ENCODE measurements at regions not wholly inside any gene's neighbourhood (a gene's known extent, or its start where the extent isn't known, plus 50 kb on each side); places are given as distances from the start of the nearest gene placed in this dataset.
"Not testable (repeated sequence)": the region's sequence is repeated elsewhere in the genome, so short reads cannot be mapped to it uniquely, and the experiment has no call there.

DNA sequence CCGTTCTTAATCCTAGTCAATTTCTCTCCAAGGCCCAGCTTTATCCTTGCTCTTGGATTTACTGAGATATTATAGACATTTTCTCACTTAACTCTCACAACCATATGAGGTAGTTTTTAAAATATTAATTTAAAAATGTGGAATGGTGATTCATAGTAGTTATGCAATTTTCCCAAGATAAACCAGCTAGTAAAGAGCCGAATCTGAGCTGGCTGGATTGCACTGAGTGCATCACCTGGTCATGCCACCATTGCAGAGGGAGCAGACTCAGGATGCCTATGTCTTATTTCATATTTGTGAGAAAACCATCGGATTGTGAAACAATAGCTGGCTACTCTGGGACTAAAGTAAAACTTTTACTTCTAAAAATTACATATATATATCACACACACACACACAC is 494.0 kb downstream of the KCNT2 start (continued):
- TF ChIP-seq SPI1 (IDR thresholded peaks at IDR 0.05; ENCODE audit: borderline replicate concordance, insufficient read depth, low read depth, low read length) = no peak
- TF ChIP-seq HDAC2 (IDR thresholded peaks at IDR 0.05) = no peak
- no peak for TF ChIP-seq FOXM1 (IDR thresholded peaks at IDR 0.05; ENCODE audit: low read depth, low read length)
- TF ChIP-seq GATAD2B (conservative IDR thresholded peaks at IDR 0.05; ENCODE audit: low read depth) = no peak
- no peak for TF ChIP-seq RB1 (IDR thresholded peaks at IDR 0.05; ENCODE audit: borderline replicate concordance)
- no peak for TF ChIP-seq RCOR1 (conservative IDR thresholded peaks at IDR 0.05; ENCODE audit: low read depth, low read length)
- TF ChIP-seq NR2C2 (IDR thresholded peaks at IDR 0.05; ENCODE audit: borderline replicate concordance, control insufficient read depth, insufficient read length, low read depth) = no peak

DNA sequence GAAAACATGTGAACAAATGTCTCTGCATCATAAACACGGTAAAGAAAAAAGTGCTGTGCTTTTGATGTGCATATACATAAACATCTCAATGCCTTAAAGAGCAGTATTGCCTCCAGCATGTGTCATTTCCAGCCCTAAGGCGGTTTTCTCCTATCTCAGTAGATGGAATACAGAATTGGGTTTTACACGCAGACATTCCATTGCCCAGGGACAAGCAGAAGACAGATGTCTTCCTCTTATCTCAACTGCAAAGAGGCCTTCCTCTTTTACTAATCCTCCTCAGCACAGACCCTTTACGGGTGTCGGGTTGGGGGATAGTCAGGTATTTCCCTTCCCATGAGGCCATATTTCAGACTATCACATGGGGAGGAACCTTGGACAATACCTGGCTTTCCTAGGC is 499.2 kb downstream of the KCNT2 start:
- H3K4me3 ChIP-seq; H3K36me3 ChIP-seq (ENCODE audit: control insufficient read depth in 2 of 2, insufficient read depth in 2 of 2, low read length in 1 of 2); CTCF ChIA-PET; BruUV-seq (replicated peaks); RAD21 ChIA-PET (ENCODE audit: unreplicated experiment); H3K79me2 ChIP-seq (ENCODE audit: control insufficient read depth, insufficient read depth, low read length); H3K4me1 ChIP-seq (ENCODE audit: control insufficient read depth, insufficient read depth, low read length); SMC1A ChIA-PET (ENCODE audit: uncharacterized antibody, unreplicated experiment); DNase-seq (ENCODE audit: low read depth, low spot score); H3K9ac ChIP-seq (ENCODE audit: control insufficient read depth, insufficient read depth, low read length); intact Hi-C loops (cut with micrococcal nuclease; ENCODE audit: unreplicated experiment); POLR2A ChIA-PET; H4K20me1 ChIP-seq (ENCODE audit: control insufficient read depth, insufficient read depth); FAIRE-seq; H2AFZ ChIP-seq (ENCODE audit: control insufficient read depth, low read depth, low read length); H3K27me3 ChIP-seq (replicated peaks in 1 of 2; ENCODE audit: control insufficient read depth in 2 of 2, insufficient read depth in 2 of 2, low read length in 1 of 2); H3K27ac ChIP-seq (ENCODE audit: control insufficient read depth, insufficient read depth); ATAC-seq; H3K9me3 ChIP-seq (replicated peaks; ENCODE audit: control insufficient read depth, insufficient read depth, low read length); H3K4me2 ChIP-seq (ENCODE audit: control insufficient read depth, insufficient read depth); in situ Hi-C loops (cut with MboI): not testable (repeated sequence)
- WGBS (ENCODE audit: insufficient coverage, insufficient replicate concordance, low lambda C conversion rate, missing lambda C conversion rate) = 10% methylated on average over 5 of the region's 5 CpGs

DNA sequence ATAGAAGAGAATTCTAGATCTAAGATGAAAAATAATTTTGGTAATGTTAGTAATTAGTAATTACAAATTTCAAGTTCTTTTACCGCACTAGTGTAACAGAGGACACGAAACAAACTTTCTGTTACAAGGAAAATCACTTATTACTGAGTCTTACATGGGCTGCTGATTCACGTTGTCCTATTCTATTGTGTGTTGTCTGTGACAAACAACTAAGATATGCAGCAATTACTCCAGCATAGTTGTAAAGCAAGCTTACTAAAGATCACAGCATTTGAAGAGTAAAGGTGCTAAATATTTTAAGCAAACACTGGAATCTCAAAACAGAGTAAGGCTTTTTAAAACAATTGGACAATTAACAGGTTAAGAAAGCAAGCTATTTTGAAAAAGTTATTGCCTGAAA is 502.3 kb downstream of the KCNT2 start:
- ChIA-PET CTCF (no interaction called here), POLR2A (no interaction called here), RAD21 (ENCODE audit: unreplicated experiment) (no interaction called here), SMC1A (ENCODE audit: uncharacterized antibody, unreplicated experiment) (interaction anchor here (0.6 kb wide), 1 partner anchor 211 kb away, joined by 3 read pairs; no protein-coding TSS in a partner anchor)
- H2AFZ ChIP-seq (ENCODE audit: control insufficient read depth, low read depth, low read length) = no peak overlapping the region
- DNase-seq (ENCODE audit: low read depth, low spot score) = no peak
- no peak for FAIRE-seq
- BruUV-seq (replicated peaks) = no TSS peak
- ATAC-seq = no peak
- intact Hi-C loops (cut with micrococcal nuclease; ENCODE audit: unreplicated experiment) = no loop called here
- no peaks in the 10 kb centered on the region for H3K9me3 ChIP-seq (replicated peaks; ENCODE audit: control insufficient read depth, insufficient read depth, low read length)
- H3K4me2 ChIP-seq (ENCODE audit: control insufficient read depth, insufficient read depth) = no peak overlapping the region
- H3K4me3 ChIP-seq = no peak overlapping the region
- H4K20me1 ChIP-seq (ENCODE audit: control insufficient read depth, insufficient read depth) = no peaks in the 10 kb centered on the region
- no peaks in the 10 kb centered on the region for H3K36me3 ChIP-seq (ENCODE audit: control insufficient read depth in 2 of 2, insufficient read depth in 2 of 2, low read length in 1 of 2)
- H3K9ac ChIP-seq (ENCODE audit: control insufficient read depth, insufficient read depth, low read length) = no peak overlapping the region
- in situ Hi-C loops (cut with MboI) = no loop called here
- no peaks in the 10 kb centered on the region for H3K4me1 ChIP-seq (ENCODE audit: control insufficient read depth, insufficient read depth, low read length)
- H3K27me3 ChIP-seq (replicated peaks in 1 of 2; ENCODE audit: control insufficient read depth in 2 of 2, insufficient read depth in 2 of 2, low read length in 1 of 2) = no peaks in the 10 kb centered on the region
- no peak overlapping the region for H3K27ac ChIP-seq (ENCODE audit: control insufficient read depth, insufficient read depth)
- H3K79me2 ChIP-seq (ENCODE audit: control insufficient read depth, insufficient read depth, low read length) = no peaks in the 10 kb centered on the region
- WGBS (ENCODE audit: insufficient coverage, insufficient replicate concordance, low lambda C conversion rate, missing lambda C conversion rate) = 23% methylated on average over 3 of the region's 3 CpGs
- TF ChIP-seq, protein P1, sequence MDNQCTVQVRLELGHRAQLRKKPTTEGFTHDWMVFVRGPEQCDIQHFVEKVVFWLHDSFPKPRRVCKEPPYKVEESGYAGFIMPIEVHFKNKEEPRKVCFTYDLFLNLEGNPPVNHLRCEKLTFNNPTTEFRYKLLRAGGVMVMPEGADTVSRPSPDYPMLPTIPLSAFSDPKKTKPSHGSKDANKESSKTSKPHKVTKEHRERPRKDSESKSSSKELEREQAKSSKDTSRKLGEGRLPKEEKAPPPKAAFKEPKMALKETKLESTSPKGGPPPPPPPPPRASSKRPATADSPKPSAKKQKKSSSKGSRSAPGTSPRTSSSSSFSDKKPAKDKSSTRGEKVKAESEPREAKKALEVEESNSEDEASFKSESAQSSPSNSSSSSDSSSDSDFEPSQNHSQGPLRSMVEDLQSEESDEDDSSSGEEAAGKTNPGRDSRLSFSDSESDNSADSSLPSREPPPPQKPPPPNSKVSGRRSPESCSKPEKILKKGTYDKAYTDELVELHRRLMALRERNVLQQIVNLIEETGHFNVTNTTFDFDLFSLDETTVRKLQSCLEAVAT (IDR thresholded peaks at IDR 0.05) = no peak
- TF ChIP-seq CREB1 (IDR thresholded peaks at IDR 0.05; ENCODE audit: low read depth) = no peak
- TF ChIP-seq E2F8 (IDR thresholded peaks at IDR 0.05; ENCODE audit: low read depth, partially characterized antibody) = no peak
- TF ChIP-seq EP300 (IDR thresholded peaks at IDR 0.05; ENCODE audit: borderline replicate concordance in 1 of 2, control insufficient read depth in 1 of 2, low read depth in 2 of 2, low read length in 2 of 2) = no peak
- TF ChIP-seq RUNX3 (IDR thresholded peaks at IDR 0.05; ENCODE audit: low read length) = no peak
- no peak for TF ChIP-seq ATF3 (IDR thresholded peaks at IDR 0.05; ENCODE audit: borderline replicate concordance, extremely low read depth, low read depth, low read length)
